HG02798 (cell line): ENCODE measurements at regions not wholly inside any gene's neighbourhood (a gene's known extent, or its start where the extent isn't known, plus 50 kb on each side); places are given as distances from the start of the nearest gene placed in this dataset.

Source experiments
- ATAC-seq: cut with Tn5 transposase; IDR thresholded peaks from one replicate; pipeline ENCODE4 v1.9.1; 2021; ENCODE audit warnings: mild to moderate bottlenecking; ENCODE audit not compliant: unreplicated experiment, poor library complexity

GRCh38 chr2:71802556-71802955, 345.1 kb downstream of the CYP26B1 start:
- no peak for ATAC-seq

GRCh38 chr2:71801969-71802368, 345.7 kb downstream of the CYP26B1 start:
- ATAC-seq: no peak

- ATAC-seq: no peak
These were observed 346.1 kb downstream of the CYP26B1 start for GRCh38 chr2:71801556-71801955.

- no peak for ATAC-seq
These were observed 346.8 kb downstream of the CYP26B1 start for GRCh38 chr2:71800851-71801250.

GRCh38 chr2:71800106-71800809, 346.9 kb downstream of the DYSF start:
- no peak for ATAC-seq

- no peak for ATAC-seq
These were observed 345.7 kb downstream of the DYSF start for GRCh38 chr2:71799013-71799575.

- peak; percentile 57 for ATAC-seq
These were observed 345.1 kb downstream of the DYSF start for GRCh38 chr2:71798266-71799012.

- no peak for ATAC-seq
These were observed 343.9 kb downstream of the DYSF start for GRCh38 chr2:71797035-71797810.

GRCh38 chr2:71796174-71796593, 342.8 kb downstream of the DYSF start:
- no peak for ATAC-seq

GRCh38 chr2:71795486-71795885, 342.1 kb downstream of the DYSF start:
- no peak for ATAC-seq

- ATAC-seq: no peak
These were observed 341.2 kb downstream of the DYSF start for GRCh38 chr2:71794611-71795010.

GRCh38 chr2:71793926-71794325, 340.6 kb downstream of the DYSF start:
- ATAC-seq: no peak

- no peak for ATAC-seq
These were observed 339.8 kb downstream of the DYSF start for GRCh38 chr2:71792926-71793761.

GRCh38 chr2:71791501-71792135, 338.3 kb downstream of the DYSF start:
- ATAC-seq: no peak

GRCh38 chr2:71791061-71791450, 337.7 kb downstream of the DYSF start:
- ATAC-seq: no peak

GRCh38 chr2:71790226-71791060, 337.1 kb downstream of the DYSF start:
- no peak for ATAC-seq

- ATAC-seq: no peak
These were observed 336.3 kb downstream of the DYSF start for GRCh38 chr2:71789556-71790204.

GRCh38 chr2:71788601-71789240, 335.4 kb downstream of the DYSF start:
- ATAC-seq: no peak
